GM06990 (cell line): ENCODE measurements at regions not wholly inside any gene's neighbourhood (a gene's known extent, or its start where the extent isn't known, plus 50 kb on each side); places are given as distances from the start of the nearest gene placed in this dataset.
"Not testable (repeated sequence)": the region's sequence is repeated elsewhere in the genome, so short reads cannot be mapped to it uniquely, and the experiment has no call there.

ENCODE experiments used
- DNase-seq: peaks from one replicate; pipeline ENCODE4 v3.0.0-alpha.2; 2011; ENCODE audit not compliant: insufficient read length; ENCODE audit errors: extremely low read depth
- H3K27me3 ChIP-seq: replicated peaks from 2 replicates; pipeline ENCODE4 v1.6.0; 2011; ENCODE audit warnings: low read length; ENCODE audit not compliant: control insufficient read depth, insufficient read depth
- H3K36me3 ChIP-seq: 2 replicates; pipeline ENCODE4 v1.5.1; 2011; ENCODE audit warnings: low read length; ENCODE audit not compliant: control insufficient read depth, insufficient read depth
- H3K4me3 ChIP-seq: replicated peaks from 2 replicates; pipeline ENCODE4 v1.5.1; 2011; ENCODE audit warnings: low read depth, mild to moderate bottlenecking, control low read depth, low read length
- TF ChIP-seq, protein P1 (sequence below): IDR thresholded peaks from 2 replicates; pipeline ENCODE4 v1.5.1; 2011; ENCODE audit warnings: low read length, control low read depth, mild to moderate bottlenecking, inconsistent platforms; ENCODE audit not compliant: insufficient read depth, poor library complexity, severe bottlenecking

DNA sequence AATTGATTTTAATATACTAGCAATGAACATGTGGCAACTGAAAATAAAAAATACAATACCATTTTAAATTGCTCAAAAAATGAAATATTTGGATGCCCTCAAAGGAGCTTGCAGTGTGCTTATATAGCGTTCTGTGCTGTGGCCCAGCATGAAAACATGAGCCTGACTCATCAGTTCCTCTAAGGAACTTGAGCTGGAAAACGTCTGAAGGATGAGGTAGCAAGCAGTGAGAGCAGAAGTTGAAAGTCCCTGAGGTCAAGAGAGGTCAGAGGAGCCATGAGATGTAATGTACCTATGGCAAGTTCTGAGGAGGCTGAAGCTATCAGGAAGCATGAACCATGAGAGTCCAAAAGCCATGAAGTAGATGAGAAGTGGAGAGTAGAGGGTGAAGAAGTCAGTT lies 59.7 kb downstream of the HMGB3 start:
- DNase-seq, result no peak
- TF ChIP-seq, protein P1, sequence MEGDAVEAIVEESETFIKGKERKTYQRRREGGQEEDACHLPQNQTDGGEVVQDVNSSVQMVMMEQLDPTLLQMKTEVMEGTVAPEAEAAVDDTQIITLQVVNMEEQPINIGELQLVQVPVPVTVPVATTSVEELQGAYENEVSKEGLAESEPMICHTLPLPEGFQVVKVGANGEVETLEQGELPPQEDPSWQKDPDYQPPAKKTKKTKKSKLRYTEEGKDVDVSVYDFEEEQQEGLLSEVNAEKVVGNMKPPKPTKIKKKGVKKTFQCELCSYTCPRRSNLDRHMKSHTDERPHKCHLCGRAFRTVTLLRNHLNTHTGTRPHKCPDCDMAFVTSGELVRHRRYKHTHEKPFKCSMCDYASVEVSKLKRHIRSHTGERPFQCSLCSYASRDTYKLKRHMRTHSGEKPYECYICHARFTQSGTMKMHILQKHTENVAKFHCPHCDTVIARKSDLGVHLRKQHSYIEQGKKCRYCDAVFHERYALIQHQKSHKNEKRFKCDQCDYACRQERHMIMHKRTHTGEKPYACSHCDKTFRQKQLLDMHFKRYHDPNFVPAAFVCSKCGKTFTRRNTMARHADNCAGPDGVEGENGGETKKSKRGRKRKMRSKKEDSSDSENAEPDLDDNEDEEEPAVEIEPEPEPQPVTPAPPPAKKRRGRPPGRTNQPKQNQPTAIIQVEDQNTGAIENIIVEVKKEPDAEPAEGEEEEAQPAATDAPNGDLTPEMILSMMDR, result no peak
- H3K27me3 ChIP-seq, result no peaks in the 10 kb centered on the region
- no peaks in the 10 kb centered on the region for H3K36me3 ChIP-seq
- no peak overlapping the region for H3K4me3 ChIP-seq

DNA sequence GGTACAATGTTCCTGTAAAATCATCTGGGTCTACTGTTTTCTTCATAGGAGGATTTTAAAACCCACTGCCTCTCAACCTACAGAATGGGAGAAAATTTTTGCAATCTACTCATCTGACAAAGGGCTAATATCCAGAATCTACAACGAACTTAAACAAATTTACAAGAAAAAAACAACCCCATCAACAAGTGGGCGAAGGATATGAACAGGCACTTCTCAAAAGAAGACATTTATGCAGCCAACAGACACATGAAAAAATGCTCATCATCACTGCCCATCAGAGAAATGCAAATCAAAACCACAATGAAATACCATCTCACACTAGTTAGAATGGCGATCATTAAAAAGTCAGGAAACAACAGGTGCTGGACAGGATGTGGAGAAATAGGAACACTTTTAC lies 83.2 kb downstream of the HMGB3 start:
- H3K27me3 ChIP-seq, H3K4me3 ChIP-seq, H3K36me3 ChIP-seq, DNase-seq: not testable (repeated sequence)

DNA sequence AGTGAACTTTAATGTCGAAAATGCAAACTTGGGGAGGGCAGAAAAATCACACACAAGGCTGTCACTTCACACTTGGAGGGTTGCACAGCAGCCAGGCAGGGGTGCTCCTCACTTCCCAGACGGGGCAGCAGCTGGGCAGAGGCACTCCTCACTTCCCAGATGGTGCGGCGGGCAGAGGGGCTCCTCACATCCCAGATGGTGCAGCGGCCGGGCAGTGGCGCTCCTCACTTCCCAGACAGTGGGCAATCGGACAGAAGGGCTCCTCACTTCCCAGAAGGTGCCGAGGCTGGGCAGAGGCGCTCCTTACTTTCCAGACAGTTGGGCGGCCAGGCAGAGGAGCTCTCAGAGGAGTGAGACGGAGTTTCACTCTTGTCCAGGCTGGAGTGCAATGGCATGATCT lies 90.6 kb downstream of the HMGB3 start:
- TF ChIP-seq, protein P1, result no peak
- no peak for DNase-seq
- no peaks in the 10 kb centered on the region; the same call in 1 of the 2 replicates for H3K27me3 ChIP-seq
- H3K36me3 ChIP-seq, result no peaks in the 10 kb centered on the region
- no peak overlapping the region for H3K4me3 ChIP-seq

DNA sequence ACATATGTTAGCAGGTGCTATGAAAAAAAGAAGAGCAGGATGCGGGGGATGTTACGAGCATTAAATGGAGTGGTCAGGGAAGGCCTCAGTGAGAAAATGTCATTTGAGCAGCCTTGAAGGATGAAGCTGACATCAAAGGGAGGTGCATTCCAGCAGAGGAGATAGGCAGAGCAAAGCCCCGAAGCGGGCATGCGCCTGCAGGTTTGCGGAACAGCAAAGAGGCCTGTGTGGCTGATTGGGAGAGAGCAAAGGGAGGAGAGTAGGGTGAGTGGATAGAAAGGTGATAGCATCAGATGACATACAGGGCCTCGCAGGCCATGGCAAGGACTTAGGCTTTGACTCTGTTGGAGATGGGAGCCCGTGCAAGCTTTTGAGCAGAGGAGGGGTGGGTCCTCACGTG lies 95.4 kb upstream of the GPR50 start:
- no peaks in the 10 kb centered on the region for H3K36me3 ChIP-seq
- H3K27me3 ChIP-seq, result no peaks in the 10 kb centered on the region
- DNase-seq, result no peak
- no peak overlapping the region for H3K4me3 ChIP-seq
- TF ChIP-seq, protein P1, result no peak

DNA sequence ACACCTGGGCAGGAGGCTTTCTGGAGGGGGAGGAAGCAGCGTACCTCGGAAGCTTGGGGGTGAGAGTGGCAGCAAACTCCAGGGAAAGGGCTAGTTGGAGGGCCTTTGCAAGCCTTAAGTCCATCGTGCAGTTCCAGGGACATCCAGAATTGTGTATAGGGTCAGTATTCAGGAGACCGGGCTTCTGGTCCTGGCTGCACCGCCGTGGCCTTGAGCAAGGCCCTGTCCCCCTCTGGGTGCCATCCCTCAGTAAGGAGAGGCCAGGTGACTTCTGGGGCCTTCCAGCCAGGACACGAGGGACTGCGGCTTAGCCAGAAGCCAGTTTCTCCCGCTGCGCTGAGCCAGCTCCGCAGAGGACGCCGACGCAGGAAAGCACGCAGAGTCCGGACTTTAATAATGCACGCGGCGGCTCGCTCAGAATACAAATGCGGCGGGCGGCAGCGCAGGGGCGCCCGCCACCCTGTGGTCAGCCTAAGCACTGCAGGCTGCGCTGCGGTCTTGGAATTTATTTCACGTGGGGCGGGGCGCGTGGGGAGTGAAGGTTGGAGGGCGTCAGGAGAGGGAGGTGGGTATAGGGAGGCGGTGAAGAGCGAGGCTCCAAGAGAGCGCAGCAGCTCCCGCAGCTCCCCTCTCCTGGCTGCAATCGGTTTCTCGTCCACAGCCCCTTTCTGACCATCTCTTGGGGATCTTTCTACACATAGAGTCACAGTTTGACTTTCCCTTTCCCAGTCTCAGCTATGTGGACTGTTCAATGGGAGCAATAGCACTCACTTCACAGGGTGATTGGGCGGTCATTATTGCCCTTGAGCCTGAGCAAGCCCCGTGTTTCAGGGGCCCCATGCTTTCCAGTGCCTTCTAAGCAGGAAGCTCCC lies 94.1 kb upstream of the GPR50 start:
- Histone ChIP-seq H3K4me3 (no peak overlapping the region), H3K27me3 (no peaks in the 10 kb centered on the region), H3K36me3 (no peaks in the 10 kb centered on the region)
- DNase-seq, result peak; percentile 54
- TF ChIP-seq, protein P1, result peak; percentile 84

DNA sequence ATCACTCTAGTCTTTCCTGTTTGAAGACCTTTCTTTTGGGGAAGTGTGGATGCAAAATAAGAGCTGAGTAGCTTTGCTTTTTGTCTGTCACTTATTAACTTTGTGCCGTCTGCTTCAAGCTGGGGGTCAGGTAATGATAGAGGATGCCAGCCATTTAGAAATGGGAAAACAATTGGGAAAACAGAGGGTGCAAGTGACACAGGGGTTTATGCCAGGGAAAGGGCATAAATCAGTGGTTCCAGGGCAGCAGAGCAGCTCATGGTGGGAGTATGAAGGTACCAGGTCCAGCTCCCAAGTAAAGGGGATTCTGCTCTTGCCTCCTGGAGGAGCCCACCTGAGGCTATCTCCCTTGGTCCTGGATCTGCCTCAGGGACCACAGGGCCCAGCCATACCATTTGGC lies 91.9 kb upstream of the GPR50 start:
- H3K27me3 ChIP-seq, result no peaks in the 10 kb centered on the region; the same call in 1 of the 2 replicates
- no peak overlapping the region for H3K4me3 ChIP-seq
- DNase-seq, result no peak
- TF ChIP-seq, protein P1, result no peak
- H3K36me3 ChIP-seq, result no peaks in the 10 kb centered on the region
